Suprapubic skin (tissue), 3 donors: ENCODE measurements at regions not wholly inside any gene's neighbourhood (a gene's known extent, or its start where the extent isn't known, plus 50 kb on each side); places are given as distances from the start of the nearest gene placed in this dataset.

Experiments used
- CTCF ChIP-seq, 2 donors: fragments of 200-600 bp in 1 of 2; fragments of 450-650 bp in 1 of 2; sonication (generic) in 1 of 2; IDR thresholded peaks; one replicate each; pipeline ENCODE4 v1.5.1; 2016 to 2019; ENCODE audit warnings: antibody characterized with exemption in 2 of 2, mild to moderate bottlenecking in 1 of 2, moderate library complexity in 1 of 2
- EP300 ChIP-seq: sonication (generic); formaldehyde crosslinking; IDR thresholded peaks from one replicate; pipeline ENCODE4 v1.6.1; 2017; ENCODE audit warnings: antibody characterized with exemption
- POLR2A ChIP-seq, 2 donors: fragments of 450-650 bp; IDR thresholded peaks; one replicate each; pipeline ENCODE4 v1.6.1; 2017; ENCODE audit warnings: antibody characterized with exemption in 2 of 2, mild to moderate bottlenecking in 2 of 2, moderate library complexity in 2 of 2

GRCh38 chr2:36235426-36235825 lies 120.2 kb upstream of the CRIM1 start:
- TF ChIP-seq CTCF (IDR thresholded peaks at IDR 0.05) (no peak), POLR2A (IDR thresholded peaks at IDR 0.05) (no peak), EP300 (no peak)
